ENCODE measurements at regions not wholly inside any gene's neighbourhood (a gene's known extent, or its start where the extent isn't known, plus 50 kb on each side); places are given as distances from the start of the nearest gene placed in this dataset.

GRCh38 chr7:21175714-21176113 is 252.2 kb upstream of the SP4 start:
- no peak for TF ChIP-seq CTCF (IDR thresholded peaks at IDR 0.05)
- DNase-seq (ENCODE audit: low spot score) = no peak
- no peak for ATAC-seq (ENCODE audit: low FRiP score)

- DNase-seq (ENCODE audit: low spot score) (no peak), ATAC-seq (ENCODE audit: low FRiP score) (no peak)
- no peak for TF ChIP-seq CTCF (IDR thresholded peaks at IDR 0.05)
These were observed 242.8 kb upstream of the SP4 start for GRCh38 chr7:21184942-21185652.

GRCh38 chr7:21185653-21186265 is 242.1 kb upstream of the SP4 start:
- no peak for ATAC-seq (ENCODE audit: low FRiP score)
- DNase-seq (ENCODE audit: low spot score) = no peak
- TF ChIP-seq CTCF (IDR thresholded peaks at IDR 0.05) = no peak

GRCh38 chr7:21191321-21192073 is 236.4 kb upstream of the SP4 start:
- no peak for TF ChIP-seq CTCF (IDR thresholded peaks at IDR 0.05)
- ATAC-seq (ENCODE audit: low FRiP score) (no peak), DNase-seq (ENCODE audit: low spot score) (no peak)

- no peak for ATAC-seq (ENCODE audit: low FRiP score)
- no peak for TF ChIP-seq CTCF (IDR thresholded peaks at IDR 0.05)
- no peak for DNase-seq (ENCODE audit: low spot score)
These were observed 235.2 kb upstream of the SP4 start for GRCh38 chr7:21192657-21193056.

GRCh38 chr7:21193895-21194294 is 234.0 kb upstream of the SP4 start:
- DNase-seq (ENCODE audit: low spot score) (no peak), ATAC-seq (ENCODE audit: low FRiP score) (no peak)

More at GRCh38 chr7:21193895-21194294, 234.0 kb upstream of the SP4 start:
- TF ChIP-seq CTCF (IDR thresholded peaks at IDR 0.05) = no peak
